ENCODE measurements at regions not wholly inside any gene's neighbourhood (a gene's known extent, or its start where the extent isn't known, plus 50 kb on each side); places are given as distances from the start of the nearest gene placed in this dataset.

DNA sequence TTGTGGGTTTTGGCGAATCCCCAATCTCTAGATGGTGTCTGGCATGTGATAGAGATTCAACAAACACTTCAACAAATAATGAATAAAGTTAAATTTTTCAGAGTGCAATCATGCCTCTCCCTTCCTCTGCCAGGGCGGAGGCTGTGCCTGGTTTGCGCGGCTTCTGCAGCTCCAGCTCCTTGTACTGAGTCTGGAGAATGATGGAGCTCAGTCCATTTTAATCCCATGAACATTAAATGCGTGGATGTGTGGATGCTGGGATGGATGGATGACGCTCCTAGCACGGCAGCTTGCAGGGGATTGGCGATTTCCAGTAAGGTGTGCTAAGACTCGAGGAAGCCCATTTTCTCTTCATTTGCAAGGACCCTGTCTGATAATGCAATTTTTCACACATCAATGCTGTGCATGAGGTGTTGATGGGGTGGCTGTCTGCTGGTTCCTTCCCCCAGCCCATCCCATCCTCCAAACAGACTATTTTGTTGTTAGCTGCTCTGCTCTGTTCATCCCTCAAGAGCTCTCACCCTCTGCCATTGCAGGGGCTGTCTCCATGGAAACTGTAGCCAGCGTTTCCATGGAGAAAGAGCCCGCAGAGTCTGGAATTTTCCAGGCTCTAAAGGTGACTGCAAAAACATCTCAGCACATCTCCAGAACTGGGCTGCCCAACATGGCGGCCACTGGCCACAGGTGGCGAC, 92.6 kb upstream of the PEG3 start:
- peaks cover 10% of the 10 kb centered on the region for H3K36me3 Mint-ChIP-seq (ENCODE audit: low read depth)
- H3K4me3 Mint-ChIP-seq, result no peak overlapping the region
- no peaks in the 10 kb centered on the region for H3K27me3 Mint-ChIP-seq (ENCODE audit: low read depth)
- TF ChIP-seq, protein P1, sequence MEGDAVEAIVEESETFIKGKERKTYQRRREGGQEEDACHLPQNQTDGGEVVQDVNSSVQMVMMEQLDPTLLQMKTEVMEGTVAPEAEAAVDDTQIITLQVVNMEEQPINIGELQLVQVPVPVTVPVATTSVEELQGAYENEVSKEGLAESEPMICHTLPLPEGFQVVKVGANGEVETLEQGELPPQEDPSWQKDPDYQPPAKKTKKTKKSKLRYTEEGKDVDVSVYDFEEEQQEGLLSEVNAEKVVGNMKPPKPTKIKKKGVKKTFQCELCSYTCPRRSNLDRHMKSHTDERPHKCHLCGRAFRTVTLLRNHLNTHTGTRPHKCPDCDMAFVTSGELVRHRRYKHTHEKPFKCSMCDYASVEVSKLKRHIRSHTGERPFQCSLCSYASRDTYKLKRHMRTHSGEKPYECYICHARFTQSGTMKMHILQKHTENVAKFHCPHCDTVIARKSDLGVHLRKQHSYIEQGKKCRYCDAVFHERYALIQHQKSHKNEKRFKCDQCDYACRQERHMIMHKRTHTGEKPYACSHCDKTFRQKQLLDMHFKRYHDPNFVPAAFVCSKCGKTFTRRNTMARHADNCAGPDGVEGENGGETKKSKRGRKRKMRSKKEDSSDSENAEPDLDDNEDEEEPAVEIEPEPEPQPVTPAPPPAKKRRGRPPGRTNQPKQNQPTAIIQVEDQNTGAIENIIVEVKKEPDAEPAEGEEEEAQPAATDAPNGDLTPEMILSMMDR (conservative IDR thresholded peaks at IDR 0.05), result no peak
- H3K4me1 Mint-ChIP-seq, result no peaks in the 10 kb centered on the region
- no peak for DNase-seq (ENCODE audit: low read depth, low spot score)
- H3K27ac Mint-ChIP-seq (ENCODE audit: unreplicated experiment), result no peak overlapping the region
- H3K9me3 Mint-ChIP-seq, result peaks cover 12% of the 10 kb centered on the region

DNA sequence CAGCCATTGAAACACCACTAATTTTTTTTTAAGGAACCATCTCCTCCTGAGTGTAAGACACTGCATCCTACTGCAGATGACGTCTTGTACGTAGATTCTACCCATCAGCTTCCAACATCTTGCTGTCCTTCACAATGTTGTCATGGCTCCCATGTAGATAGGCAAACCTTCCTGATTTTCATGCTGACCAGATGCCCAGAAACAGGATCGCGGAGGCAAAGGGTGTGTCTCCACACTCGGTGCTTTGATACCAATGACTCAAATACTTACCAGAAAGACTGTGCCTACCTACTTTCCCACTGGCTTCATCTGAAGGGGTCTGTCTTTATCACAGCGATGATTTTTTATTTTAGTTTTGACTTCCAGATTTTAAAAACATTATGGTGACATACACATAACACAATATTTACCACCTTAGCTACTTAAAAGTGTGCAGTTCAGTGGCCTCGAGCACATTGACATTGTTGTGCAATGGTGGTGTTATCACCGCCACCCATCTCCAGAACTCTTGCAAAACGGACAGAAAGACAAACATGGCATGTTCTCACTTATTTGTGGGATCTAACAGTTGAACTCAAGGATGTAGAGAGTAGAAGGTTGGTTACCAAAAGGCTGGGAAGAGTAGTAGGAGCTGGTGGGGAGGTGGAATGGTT, 94.0 kb upstream of the PEG3 start:
- H3K9me3 Mint-ChIP-seq, result peaks cover 14% of the 10 kb centered on the region
- no peaks in the 10 kb centered on the region for H3K4me1 Mint-ChIP-seq
- H3K27me3 Mint-ChIP-seq (ENCODE audit: low read depth), result no peaks in the 10 kb centered on the region
- H3K36me3 Mint-ChIP-seq (ENCODE audit: low read depth), result peaks cover 13% of the 10 kb centered on the region
- DNase-seq (ENCODE audit: low read depth, low spot score), result no peak
- TF ChIP-seq, protein P1 (conservative IDR thresholded peaks at IDR 0.05), result no peak
- no peak overlapping the region for H3K27ac Mint-ChIP-seq (ENCODE audit: unreplicated experiment)
- no peak overlapping the region for H3K4me3 Mint-ChIP-seq

DNA sequence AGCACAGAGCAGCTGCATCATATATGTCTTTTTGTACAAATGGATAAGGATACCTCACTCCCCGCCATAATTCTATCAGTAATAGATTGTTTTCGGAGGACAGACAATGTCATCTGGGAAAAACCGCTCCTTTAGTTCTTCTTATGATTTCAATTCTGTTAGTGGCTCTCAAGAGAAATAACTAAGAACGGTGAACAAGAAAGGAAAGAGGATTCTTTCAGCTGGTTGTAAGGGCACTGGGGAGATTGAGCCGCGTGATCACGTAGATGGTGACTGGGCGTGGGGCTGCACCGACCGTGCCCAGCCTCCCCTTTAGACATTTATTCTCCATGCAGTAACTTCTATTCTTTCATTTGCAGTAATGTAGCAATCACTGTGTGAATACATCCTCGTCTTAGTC, 99.4 kb upstream of the PEG3 start:
- H3K27me3 Mint-ChIP-seq (ENCODE audit: low read depth), result no peaks in the 10 kb centered on the region
- H3K27ac Mint-ChIP-seq (ENCODE audit: unreplicated experiment), result no peak overlapping the region
- H3K9me3 Mint-ChIP-seq, result peaks cover 26% of the 10 kb centered on the region
- no peak for DNase-seq (ENCODE audit: low read depth, low spot score)
- H3K36me3 Mint-ChIP-seq (ENCODE audit: low read depth), result peaks cover 14% of the 10 kb centered on the region
- no peaks in the 10 kb centered on the region for H3K4me1 Mint-ChIP-seq
- H3K4me3 Mint-ChIP-seq, result no peak overlapping the region
- TF ChIP-seq, protein P1 (conservative IDR thresholded peaks at IDR 0.05), result no peak

DNA sequence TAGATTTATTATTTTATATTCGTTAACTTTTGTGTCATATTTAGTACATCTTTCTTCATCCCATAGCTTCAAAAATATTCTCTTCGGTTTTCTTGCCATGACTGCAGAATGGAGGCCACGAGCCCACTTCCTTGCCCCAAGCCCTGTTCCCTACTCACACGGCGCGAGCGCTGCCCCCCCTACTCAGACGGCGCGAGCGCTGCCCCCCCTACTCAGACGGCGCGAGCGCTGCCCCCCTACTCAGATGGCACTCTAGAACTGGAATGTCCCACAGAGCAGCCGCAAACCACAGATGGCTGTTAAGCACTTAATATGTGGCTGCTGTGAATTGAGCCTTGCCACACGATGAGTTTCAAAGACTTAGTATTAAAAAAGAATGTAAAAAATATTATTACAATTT, 102.2 kb upstream of the PEG3 start:
- Mint-ChIP-seq H3K36me3 (ENCODE audit: low read depth) (peaks cover 13% of the 10 kb centered on the region), H3K27ac (ENCODE audit: unreplicated experiment) (no peak overlapping the region), H3K4me1 (no peaks in the 10 kb centered on the region), H3K9me3 (peaks cover 25% of the 10 kb centered on the region), H3K4me3 (no peak overlapping the region), H3K27me3 (ENCODE audit: low read depth) (no peaks in the 10 kb centered on the region)
- TF ChIP-seq, protein P1 (conservative IDR thresholded peaks at IDR 0.05), result no peak
- DNase-seq (ENCODE audit: low read depth, low spot score), result no peak

DNA sequence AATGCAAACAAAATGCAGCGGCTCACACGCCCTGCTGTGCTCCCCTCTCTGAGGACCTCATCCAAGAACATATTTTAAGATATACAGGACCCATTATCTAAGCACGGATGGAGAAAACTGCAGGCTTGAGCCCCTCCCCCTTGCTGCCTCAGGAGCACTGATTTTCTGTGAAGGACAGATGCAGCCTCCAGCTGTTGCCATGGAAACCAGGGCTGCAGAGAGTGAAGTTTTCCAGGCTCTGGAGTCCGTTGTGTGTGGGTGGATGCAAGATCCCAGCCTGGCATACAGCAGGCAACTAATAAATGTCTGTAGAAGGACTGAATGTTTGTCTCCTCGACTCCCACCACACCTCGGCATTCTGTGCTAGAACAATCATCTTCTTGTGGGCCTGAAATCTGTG, 105.6 kb upstream of the PEG3 start:
- Mint-ChIP-seq H3K27ac (ENCODE audit: unreplicated experiment) (no peak overlapping the region), H3K36me3 (ENCODE audit: low read depth) (peaks cover 13% of the 10 kb centered on the region), H3K4me3 (no peak overlapping the region), H3K4me1 (no peaks in the 10 kb centered on the region), H3K9me3 (peaks cover 26% of the 10 kb centered on the region), H3K27me3 (ENCODE audit: low read depth) (no peaks in the 10 kb centered on the region)
- no peak for DNase-seq (ENCODE audit: low read depth, low spot score)
- TF ChIP-seq, protein P1 (conservative IDR thresholded peaks at IDR 0.05), result no peak

Measured in neural crest cell (in vitro differentiated cells).